AG04450 (cell line): ENCODE measurements at regions not wholly inside any gene's neighbourhood (a gene's known extent, or its start where the extent isn't known, plus 50 kb on each side); places are given as distances from the start of the nearest gene placed in this dataset.
A peak's percentile ranks its signal among the peaks of the same experiment; 100 is the strongest.

ENCODE experiments used
- CTCF ChIA-PET: fragments of 300-600, 350-600 bp; formaldehyde crosslinking; extraction: SDS; loops from one replicate; lab custom pipeline; 2022; ENCODE audit warnings: antibody characterized with exemption, inconsistent platforms; lab: Charles Lee
- POLR2A ChIA-PET: fragments of 350-600 bp; formaldehyde crosslinking; extraction: SDS; loops from one replicate; lab custom pipeline; 2021; ENCODE audit warnings: antibody characterized with exemption, inconsistent platforms; lab: Yijun Ruan, JAX
- DNase-seq: peaks from one replicate; pipeline ENCODE4 v3.0.0-alpha.2; 2011; ENCODE audit warnings: low read depth, low spot score
- H3K27ac ChIP-seq: one replicate; pipeline ENCODE4 v1.5.1; 2012; ENCODE audit warnings: low read depth, low read length, control low read depth
- H3K27me3 ChIP-seq: one replicate; pipeline ENCODE4 v1.6.0; 2012; ENCODE audit warnings: low read length; ENCODE audit not compliant: control insufficient read depth, insufficient read depth
- H3K4me3 ChIP-seq: 2 replicates; pipeline ENCODE4 v1.5.1; 2011; ENCODE audit warnings: mild to moderate bottlenecking, low read depth, low read length, control low read depth
- H3K9me3 ChIP-seq: 2 replicates; pipeline ENCODE4 v1.5.1; 2012; ENCODE audit warnings: low read length; ENCODE audit not compliant: control insufficient read depth, insufficient read depth
- CTCF ChIP-seq: IDR thresholded peaks from 2 replicates; pipeline ENCODE4 v1.5.1; 2011; ENCODE audit warnings: low read depth, low read length, control low read depth, inconsistent platforms

GRCh38 chr11:10641912-10642697, 51.5 kb downstream of the IRAG1 start:
- Histone ChIP-seq H3K9me3 (no peaks in the 10 kb centered on the region), H3K4me3 (no peak overlapping the region), H3K27me3 (no peaks in the 10 kb centered on the region), H3K27ac (peak overlapping the region; percentile 52)
- TF ChIP-seq CTCF: no peak
- ChIA-PET CTCF (interaction anchor here (1.6 to 1.9 kb wide), 3 partner anchors 11 to 101 kb away, joined by 4 to 5 read pairs (median 5); partner anchors contain the start of gene RNF141), POLR2A (interaction anchor here (0.7 to 1.0 kb wide), 2 partner anchors 25 to 36 kb away, joined by 3 read pairs; no protein-coding TSS in a partner anchor)
- no peak for DNase-seq

- CTCF ChIA-PET: interaction anchor here (1.6 kb wide), 1 partner anchor 12 kb away, joined by 5 read pairs; no protein-coding TSS in a partner anchor
- POLR2A ChIA-PET: interaction anchor here (1.0 kb wide), 1 partner anchor 26 kb away, joined by 3 read pairs; no protein-coding TSS in a partner anchor
- no peak for DNase-seq
- H3K4me3 ChIP-seq: no peak overlapping the region
- H3K27me3 ChIP-seq: no peaks in the 10 kb centered on the region
- peak overlapping the region; percentile 52 for H3K27ac ChIP-seq
- no peaks in the 10 kb centered on the region for H3K9me3 ChIP-seq
- no peak for TF ChIP-seq CTCF
Measured at GRCh38 chr11:10641177-10641911, 52.2 kb downstream of the IRAG1 start.

GRCh38 chr11:10640308-10640707, 53.2 kb downstream of the IRAG1 start:
- Histone ChIP-seq H3K4me3 (no peak overlapping the region), H3K9me3 (no peaks in the 10 kb centered on the region), H3K27ac (no peak overlapping the region), H3K27me3 (no peaks in the 10 kb centered on the region)
- DNase-seq: no peak
- CTCF ChIA-PET: no interaction called here
- TF ChIP-seq CTCF: no peak
- POLR2A ChIA-PET: no interaction called here

GRCh38 chr11:10639350-10639749, 54.2 kb downstream of the IRAG1 start:
- DNase-seq: no peak
- no peaks in the 10 kb centered on the region for H3K27me3 ChIP-seq
- no peak for TF ChIP-seq CTCF
- CTCF ChIA-PET: interaction anchor here (1.8 to 2.1 kb wide), 2 partner anchors 15 to 233 kb away, joined by 4 to 9 read pairs; no protein-coding TSS in a partner anchor
- no peaks in the 10 kb centered on the region for H3K9me3 ChIP-seq
- H3K27ac ChIP-seq: no peak overlapping the region
- POLR2A ChIA-PET: no interaction called here
- H3K4me3 ChIP-seq: no peak overlapping the region
